ENCODE measurements at regions not wholly inside any gene's neighbourhood (a gene's known extent, or its start where the extent isn't known, plus 50 kb on each side); places are given as distances from the start of the nearest gene placed in this dataset.
"Not testable (repeated sequence)": the region's sequence is repeated elsewhere in the genome, so short reads cannot be mapped to it uniquely, and the experiment has no call there.

- no peak for DNase-seq
Measured at GRCh38 chr4:173685831-173686210, 155.8 kb upstream of the HAND2 start.

GRCh38 chr4:173685165-173685830 lies 155.3 kb upstream of the HAND2 start:
- no peak for DNase-seq

- DNase-seq = no peak
Measured at GRCh38 chr4:173684223-173684622, 154.2 kb upstream of the HAND2 start.

GRCh38 chr4:173682609-173683008 lies 152.6 kb upstream of the HAND2 start:
- no peak for DNase-seq

- no peak for DNase-seq
Measured at GRCh38 chr4:173680278-173680677, 150.2 kb upstream of the HAND2 start.

- DNase-seq = no peak
Measured at GRCh38 chr4:173675446-173675845, 145.4 kb upstream of the HAND2 start.

GRCh38 chr4:173669460-173670179 lies 139.6 kb upstream of the HAND2 start:
- DNase-seq = no peak

- DNase-seq = no peak
Measured at GRCh38 chr4:173661001-173661400, 131.0 kb upstream of the HAND2 start.

GRCh38 chr4:173656898-173657297 lies 126.9 kb upstream of the HAND2 start:
- DNase-seq = no peak

- DNase-seq = no peak
Measured at GRCh38 chr4:173652283-173652931, 122.4 kb upstream of the HAND2 start.

- no peak for DNase-seq
Measured at GRCh38 chr4:173651651-173652282, 121.7 kb upstream of the HAND2 start.

GRCh38 chr4:173647902-173648301 lies 117.9 kb upstream of the HAND2 start:
- no peak for DNase-seq

- DNase-seq = no peak
Measured at GRCh38 chr4:173642509-173642908, 112.5 kb upstream of the HAND2 start.

GRCh38 chr4:173635395-173635794 lies 105.4 kb upstream of the HAND2 start:
- no peak for DNase-seq

- no peak for DNase-seq
Measured at GRCh38 chr4:173626277-173626676, 96.2 kb upstream of the HAND2 start.

- DNase-seq = not testable (repeated sequence)
Measured at GRCh38 chr4:173618648-173619047, 88.6 kb upstream of the HAND2 start.

- DNase-seq = no peak
Measured at GRCh38 chr4:173609158-173609557, 79.1 kb upstream of the HAND2 start.

- DNase-seq = not testable (repeated sequence)
Measured at GRCh38 chr4:173608632-173609031, 78.6 kb upstream of the HAND2 start.

- DNase-seq = no peak
Measured at GRCh38 chr4:173591760-173592159, 61.7 kb upstream of the HAND2 start.

- DNase-seq = no peak
Measured at GRCh38 chr4:173590697-173591096, 60.7 kb upstream of the HAND2 start.

GRCh38 chr4:173585876-173586572 lies 56.0 kb upstream of the HAND2 start:
- no peak for DNase-seq

GRCh38 chr4:173584506-173584905 lies 54.5 kb upstream of the HAND2 start:
- no peak for DNase-seq
